Esophagus squamous epithelium (tissue), 4 donors: ENCODE measurements at regions not wholly inside any gene's neighbourhood (a gene's known extent, or its start where the extent isn't known, plus 50 kb on each side); places are given as distances from the start of the nearest gene placed in this dataset.

Experiments
- POLR2A ChIP-seq, 4 donors: fragments of 450-650 bp; IDR thresholded peaks; one replicate each; pipeline ENCODE4 v1.6.1; 2017; ENCODE audit warnings: antibody characterized with exemption in 4 of 4, mild to moderate bottlenecking in 4 of 4, moderate library complexity in 3 of 4
- TF ChIP-seq, protein P1 (sequence below), 6 experiments: fragments of 450-650 bp in 4 of 6; fragments of 200-600 bp in 2 of 6; sonication (generic) in 2 of 6; IDR thresholded peaks; one replicate each; pipeline ENCODE4 v1.5.1; 2016 to 2019; ENCODE audit warnings: antibody characterized with exemption in 6 of 6, mild to moderate bottlenecking in 4 of 6, moderate library complexity in 4 of 6

DNA sequence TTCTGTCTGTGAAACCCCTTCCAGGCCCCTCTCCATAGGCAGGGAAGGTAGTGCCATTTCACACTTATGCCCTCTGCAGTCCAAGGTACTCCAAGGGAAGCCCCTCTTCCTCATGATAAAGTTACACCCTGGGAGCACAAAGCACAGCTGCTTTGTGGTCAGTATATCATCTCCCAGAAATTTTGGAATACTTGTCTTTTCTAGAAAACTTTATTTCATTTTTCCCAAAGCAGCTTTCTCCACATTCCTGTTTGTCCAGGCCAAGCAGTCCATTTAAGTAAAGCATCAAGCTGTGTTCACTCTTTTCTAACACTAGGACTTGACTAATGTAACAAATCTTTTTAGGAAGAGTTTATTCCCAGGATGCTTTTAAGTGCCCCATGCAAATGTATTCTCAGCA, 371.8 kb upstream of the RGMB start:
- TF ChIP-seq, protein P1, sequence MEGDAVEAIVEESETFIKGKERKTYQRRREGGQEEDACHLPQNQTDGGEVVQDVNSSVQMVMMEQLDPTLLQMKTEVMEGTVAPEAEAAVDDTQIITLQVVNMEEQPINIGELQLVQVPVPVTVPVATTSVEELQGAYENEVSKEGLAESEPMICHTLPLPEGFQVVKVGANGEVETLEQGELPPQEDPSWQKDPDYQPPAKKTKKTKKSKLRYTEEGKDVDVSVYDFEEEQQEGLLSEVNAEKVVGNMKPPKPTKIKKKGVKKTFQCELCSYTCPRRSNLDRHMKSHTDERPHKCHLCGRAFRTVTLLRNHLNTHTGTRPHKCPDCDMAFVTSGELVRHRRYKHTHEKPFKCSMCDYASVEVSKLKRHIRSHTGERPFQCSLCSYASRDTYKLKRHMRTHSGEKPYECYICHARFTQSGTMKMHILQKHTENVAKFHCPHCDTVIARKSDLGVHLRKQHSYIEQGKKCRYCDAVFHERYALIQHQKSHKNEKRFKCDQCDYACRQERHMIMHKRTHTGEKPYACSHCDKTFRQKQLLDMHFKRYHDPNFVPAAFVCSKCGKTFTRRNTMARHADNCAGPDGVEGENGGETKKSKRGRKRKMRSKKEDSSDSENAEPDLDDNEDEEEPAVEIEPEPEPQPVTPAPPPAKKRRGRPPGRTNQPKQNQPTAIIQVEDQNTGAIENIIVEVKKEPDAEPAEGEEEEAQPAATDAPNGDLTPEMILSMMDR (IDR thresholded peaks at IDR 0.05), result no peak
- no peak for TF ChIP-seq POLR2A (IDR thresholded peaks at IDR 0.05)
